Kidney (tissue), 13 donors: ENCODE measurements at regions not wholly inside any gene's neighbourhood (a gene's known extent, or its start where the extent isn't known, plus 50 kb on each side); places are given as distances from the start of the nearest gene placed in this dataset.

ENCODE experiments used
- DNase-seq, 5 donors: peaks; one replicate each; pipeline ENCODE4 v3.0.0-alpha.2; 2013 to 2020
- FAIRE-seq: peaks from 2 replicates; lab custom pipeline; 2012; peaks lifted over from hg19 to GRCh38; lab: Jason Lieb, UNC
- H3K27ac ChIP-seq, 2 donors: one replicate each; pipeline ENCODE4 v1.7.0; 2013; ENCODE audit warnings: low read depth in 2 of 2, low read length in 2 of 2, inconsistent platforms in 1 of 2
- H3K27me3 ChIP-seq: one replicate; pipeline ENCODE4 v1.7.1; 2013; ENCODE audit warnings: low read length, inconsistent platforms; ENCODE audit not compliant: control insufficient read depth, insufficient read depth
- H3K36me3 ChIP-seq, 3 donors: one replicate each; pipeline versions ENCODE4 v1.7.0 to v1.7.1; 2013; ENCODE audit warnings: low read length in 3 of 3, control low read depth in 1 of 3, inconsistent platforms in 1 of 3; ENCODE audit not compliant: insufficient read depth in 3 of 3, control insufficient read depth in 2 of 3
- H3K4me1 ChIP-seq, 3 donors: one replicate each; pipeline versions ENCODE4 v1.7.0 to v1.7.1; 2013; ENCODE audit warnings: low read length in 3 of 3, inconsistent platforms in 1 of 3, low read depth in 1 of 3; ENCODE audit not compliant: control insufficient read depth in 2 of 3, insufficient read depth in 2 of 3
- H3K4me3 ChIP-seq, 3 donors: one replicate each; pipeline versions ENCODE4 v1.7.0 to v1.8.1; 2013; ENCODE audit warnings: low read length in 3 of 3, control low read depth in 1 of 3, inconsistent platforms in 1 of 3
- H3K9ac ChIP-seq, 3 donors: one replicate each; pipeline versions ENCODE4 v1.7.0 to v1.7.1; 2013; ENCODE audit warnings: low read length in 3 of 3, control low read depth in 1 of 3, inconsistent platforms in 1 of 3
- H3K9me3 ChIP-seq, 3 donors: one replicate each; pipeline versions ENCODE4 v1.7.0 to v1.7.1; 2013; ENCODE audit warnings: low read length in 3 of 3, control low read depth in 1 of 3, inconsistent platforms in 1 of 3; ENCODE audit not compliant: control insufficient read depth in 2 of 3, insufficient read depth in 1 of 3
- CTCF ChIP-seq: IDR thresholded peaks from 3 replicates; pipeline ENCODE4 v1.5.1; 2012; ENCODE audit warnings: mild to moderate bottlenecking, moderate library complexity, borderline replicate concordance; ENCODE audit not compliant: insufficient read depth; ENCODE audit errors: extremely low read depth
- intact Hi-C: fragments of 100-400 bp; cut with DNase I; formaldehyde crosslinking; loops from one replicate; pipeline ENCODE4 v1.11.1; 2022
- donor health status: control.
- donor health status: control.
- donor health status: control.
- donor health status: control.
- donor health status: control.
- donor health status: DM: yes; HTN: yes; CAD: no.
- donor health status: Normal renal cell carcinoma (clear cell type).

- intact Hi-C loops: no loop called here
- no peak overlapping the region for H3K27ac ChIP-seq
- no peak for TF ChIP-seq CTCF
Measured at GRCh38 chr11:103637831-103638230, 398.6 kb upstream of the DDI1 start.

GRCh38 chr11:103644676-103645075 lies 391.8 kb upstream of the DDI1 start:
- H3K4me3 ChIP-seq: no peak overlapping the region
- no peak for FAIRE-seq
- no peaks in the 10 kb centered on the region for H3K4me1 ChIP-seq
- H3K9ac ChIP-seq: no peak overlapping the region
- H3K27me3 ChIP-seq: no peaks in the 10 kb centered on the region
- intact Hi-C loops: no loop called here
- H3K36me3 ChIP-seq: no peaks in the 10 kb centered on the region
- H3K27ac ChIP-seq: no peak overlapping the region
- DNase-seq: no peak
- no peaks in the 10 kb centered on the region for H3K9me3 ChIP-seq
- TF ChIP-seq CTCF: no peak

More at GRCh38 chr11:103637831-103638230, 398.6 kb upstream of the DDI1 start:
- Histone ChIP-seq H3K4me1 (peaks cover 0 to 2% (median 0%) of the 10 kb centered on the region in 3 donors), H3K4me3 (no peak overlapping the region), H3K36me3 (no peaks in the 10 kb centered on the region), H3K9ac (no peak overlapping the region), H3K27me3 (no peaks in the 10 kb centered on the region), H3K9me3 (no peaks in the 10 kb centered on the region)
- no peak for DNase-seq
- FAIRE-seq: no peak

GRCh38 chr11:103648054-103648453 lies 388.4 kb upstream of the DDI1 start:
- FAIRE-seq (no peak), DNase-seq (no peak)
- no peak for TF ChIP-seq CTCF
- intact Hi-C loops: no loop called here
- peaks cover 0 to 11% (median 0%) of the 10 kb centered on the region in 3 donors for H3K9me3 ChIP-seq
- no peak overlapping the region for H3K27ac ChIP-seq
- H3K27me3 ChIP-seq: no peaks in the 10 kb centered on the region
- H3K36me3 ChIP-seq: no peaks in the 10 kb centered on the region
- H3K4me3 ChIP-seq: no peak overlapping the region
- no peaks in the 10 kb centered on the region for H3K4me1 ChIP-seq
- no peak overlapping the region for H3K9ac ChIP-seq
